GM19351 (cell line): ENCODE measurements at regions not wholly inside any gene's neighbourhood (a gene's known extent, or its start where the extent isn't known, plus 50 kb on each side); places are given as distances from the start of the nearest gene placed in this dataset.
"Not testable (repeated sequence)": the region's sequence is repeated elsewhere in the genome, so short reads cannot be mapped to it uniquely, and the experiment has no call there.

ENCODE experiments used
- ATAC-seq: cut with Tn5 transposase; IDR thresholded peaks from one replicate; pipeline ENCODE4 v1.9.1; 2021; ENCODE audit warnings: mild to moderate bottlenecking, moderate library complexity; ENCODE audit not compliant: unreplicated experiment

GRCh38 chr2:194095359-194095758 lies 1561.7 kb upstream of the SLC39A10 start:
- no peak for ATAC-seq

- no peak for ATAC-seq
These were observed 1566.6 kb upstream of the SLC39A10 start for GRCh38 chr2:194090251-194090905.

GRCh38 chr2:194087089-194087958 lies 1569.7 kb upstream of the SLC39A10 start:
- ATAC-seq: peak; percentile 38

- no peak for ATAC-seq
These were observed 1570.9 kb upstream of the SLC39A10 start for GRCh38 chr2:194086129-194086528.

- no peak for ATAC-seq
These were observed 1577.0 kb upstream of the SLC39A10 start for GRCh38 chr2:194079989-194080388.

- no peak for ATAC-seq
These were observed 1579.7 kb upstream of the SLC39A10 start for GRCh38 chr2:194077366-194077765.

GRCh38 chr2:194062401-194062800 lies 1594.6 kb upstream of the SLC39A10 start:
- ATAC-seq: no peak

- ATAC-seq: no peak
These were observed 1596.8 kb upstream of the SLC39A10 start for GRCh38 chr2:194060269-194060668.

GRCh38 chr2:194054313-194054712 lies 1602.7 kb upstream of the SLC39A10 start:
- no peak for ATAC-seq

- ATAC-seq: no peak
These were observed 1612.7 kb upstream of the SLC39A10 start for GRCh38 chr2:194044321-194044720.

GRCh38 chr2:194021130-194021529 lies 1635.9 kb upstream of the SLC39A10 start:
- ATAC-seq: not testable (repeated sequence)

GRCh38 chr2:194020155-194020554 lies 1636.9 kb upstream of the SLC39A10 start:
- ATAC-seq: no peak

- ATAC-seq: no peak
These were observed 1641.3 kb upstream of the SLC39A10 start for GRCh38 chr2:194015751-194016150.

- no peak for ATAC-seq
These were observed 1642.4 kb upstream of the SLC39A10 start for GRCh38 chr2:194014639-194015038.

GRCh38 chr2:194004590-194005206 lies 1652.3 kb upstream of the SLC39A10 start:
- ATAC-seq: no peak

GRCh38 chr2:194003911-194004310 lies 1653.1 kb upstream of the SLC39A10 start:
- no peak for ATAC-seq

GRCh38 chr2:194002699-194003368 lies 1654.2 kb upstream of the SLC39A10 start:
- ATAC-seq: no peak

- ATAC-seq: no peak
These were observed 1666.2 kb upstream of the SLC39A10 start for GRCh38 chr2:193990868-193991267.

- ATAC-seq: no peak
These were observed 1667.4 kb upstream of the SLC39A10 start for GRCh38 chr2:193989645-193990044.

GRCh38 chr2:193988784-193989183 lies 1668.2 kb upstream of the SLC39A10 start:
- no peak for ATAC-seq

- no peak for ATAC-seq
These were observed 1671.8 kb upstream of the SLC39A10 start for GRCh38 chr2:193985272-193985671.
